CD4-positive, alpha-beta T cell treated with Interleukin-2 at 100 ng/mL for 4 hours (primary cell): ENCODE measurements at regions not wholly inside any gene's neighbourhood (a gene's known extent, or its start where the extent isn't known, plus 50 kb on each side); places are given as distances from the start of the nearest gene placed in this dataset.
"Not testable (repeated sequence)": the region's sequence is repeated elsewhere in the genome, so short reads cannot be mapped to it uniquely, and the experiment has no call there.

Experiments used
- DNase-seq: peaks from one replicate; pipeline ENCODE4 v3.0.0-alpha.2; 2020; ENCODE audit warnings: low spot score

GRCh38 chr19:20388706-20389225, 176.8 kb downstream of the ZNF737 start:
- no peak for DNase-seq

- no peak for DNase-seq
These were observed 180.5 kb downstream of the ZNF737 start for GRCh38 chr19:20385061-20385460.

- DNase-seq, result no peak
These were observed 193.7 kb downstream of the ZNF737 start for GRCh38 chr19:20371911-20372310.

- DNase-seq, result not testable (repeated sequence)
These were observed 194.3 kb downstream of the ZNF737 start for GRCh38 chr19:20371304-20371703.

- no peak for DNase-seq
These were observed 197.7 kb downstream of the ZNF737 start for GRCh38 chr19:20367811-20368294.

GRCh38 chr19:20365146-20365545, 198.1 kb downstream of the ZNF486 start:
- DNase-seq, result no peak

GRCh38 chr19:20359933-20360720, 193.1 kb downstream of the ZNF486 start:
- no peak for DNase-seq

- not testable (repeated sequence) for DNase-seq
These were observed 191.9 kb downstream of the ZNF486 start for GRCh38 chr19:20358841-20359465.

- no peak for DNase-seq
These were observed 190.9 kb downstream of the ZNF486 start for GRCh38 chr19:20357921-20358320.

GRCh38 chr19:20351244-20351643, 184.2 kb downstream of the ZNF486 start:
- DNase-seq, result no peak

- no peak for DNase-seq
These were observed 182.2 kb downstream of the ZNF486 start for GRCh38 chr19:20349206-20349605.

- no peak for DNase-seq
These were observed 172.4 kb downstream of the ZNF486 start for GRCh38 chr19:20339444-20339843.

GRCh38 chr19:20334760-20335159, 167.7 kb downstream of the ZNF486 start:
- no peak for DNase-seq

- DNase-seq, result no peak
These were observed 166.5 kb downstream of the ZNF486 start for GRCh38 chr19:20333508-20333907.

GRCh38 chr19:20325151-20325550, 158.1 kb downstream of the ZNF486 start:
- DNase-seq, result no peak

- DNase-seq, result no peak
These were observed 154.2 kb downstream of the ZNF486 start for GRCh38 chr19:20321139-20321763.

GRCh38 chr19:20320191-20320590, 153.2 kb downstream of the ZNF486 start:
- no peak for DNase-seq

GRCh38 chr19:20318616-20319015, 151.6 kb downstream of the ZNF486 start:
- no peak for DNase-seq

GRCh38 chr19:20315543-20315942, 148.5 kb downstream of the ZNF486 start:
- DNase-seq, result no peak

GRCh38 chr19:20313894-20314293, 146.9 kb downstream of the ZNF486 start:
- DNase-seq, result no peak

GRCh38 chr19:20307127-20307526, 140.1 kb downstream of the ZNF486 start:
- no peak for DNase-seq

GRCh38 chr19:20296314-20296713, 129.3 kb downstream of the ZNF486 start:
- not testable (repeated sequence) for DNase-seq

- no peak for DNase-seq
These were observed 127.2 kb downstream of the ZNF486 start for GRCh38 chr19:20294181-20294580.
